ENCODE measurements at regions not wholly inside any gene's neighbourhood (a gene's known extent, or its start where the extent isn't known, plus 50 kb on each side); places are given as distances from the start of the nearest gene placed in this dataset.

DNA sequence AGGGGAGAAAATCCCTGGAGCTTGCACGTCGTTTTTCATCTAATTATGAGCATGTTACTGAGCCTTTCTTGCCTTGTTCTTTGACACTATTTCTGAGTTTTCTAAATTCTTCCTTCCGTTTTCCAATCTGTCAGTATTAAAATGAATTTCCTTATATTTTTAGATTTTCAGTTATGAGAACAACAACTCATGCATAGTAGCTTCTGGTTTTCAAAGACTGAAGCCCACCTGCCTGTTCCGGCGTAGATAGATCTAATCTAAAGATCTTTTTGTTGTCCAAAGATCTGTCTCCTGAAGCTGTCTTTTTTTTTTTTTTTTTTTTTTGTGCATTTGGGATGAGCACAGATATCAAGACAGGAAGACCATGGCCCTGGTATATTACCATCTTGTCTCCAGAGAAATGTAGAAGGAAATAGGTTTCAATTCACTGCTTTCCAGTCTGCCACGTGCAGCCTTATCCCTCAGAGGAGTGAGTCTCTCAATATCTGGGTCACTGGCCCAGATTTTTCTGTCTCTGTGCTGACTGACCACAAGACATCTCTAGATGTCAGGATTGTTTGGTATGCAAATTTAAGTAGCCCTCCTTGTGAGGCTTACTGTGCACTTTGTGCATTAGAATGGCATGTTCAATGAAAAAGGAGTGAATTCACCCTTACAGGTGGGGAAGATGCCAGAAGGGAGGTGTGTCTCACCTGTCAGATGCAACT lies 222.3 kb upstream of the TMC3 start:
- Histone ChIP-seq H3K4me3 (ENCODE audit: low read depth, low read length) (no peak overlapping the region), H3K4me1 (no peaks in the 10 kb centered on the region), H3K9me3 (peaks cover 8% of the 10 kb centered on the region; the same call in 1 of the 2 replicates), H3K36me3 (ENCODE audit: control insufficient read depth, insufficient read depth, low read length) (no peaks in the 10 kb centered on the region), H3K27me3 (replicated peaks; ENCODE audit: control insufficient read depth, insufficient read depth, low read length) (no peaks in the 10 kb centered on the region)
- DNase-seq, result no peak
- CTCF ChIA-PET, result no interaction called here
- Mint-ChIP-seq H3K36me3 (ENCODE audit: insufficient read depth, unreplicated experiment) (no peaks in the 10 kb centered on the region), H3K27me3 (ENCODE audit: insufficient read depth, unreplicated experiment) (peaks cover 2% of the 10 kb centered on the region), H3K9me3 (ENCODE audit: unreplicated experiment) (peaks cover 28% of the 10 kb centered on the region), H3K4me1 (ENCODE audit: low read depth, unreplicated experiment) (no peaks in the 10 kb centered on the region), H3K27ac (ENCODE audit: unreplicated experiment) (no peak overlapping the region), H3K4me3 (ENCODE audit: unreplicated experiment) (no peak overlapping the region)
- no TSS peak for BruUV-seq (replicated peaks)
- TF ChIP-seq, protein P1, sequence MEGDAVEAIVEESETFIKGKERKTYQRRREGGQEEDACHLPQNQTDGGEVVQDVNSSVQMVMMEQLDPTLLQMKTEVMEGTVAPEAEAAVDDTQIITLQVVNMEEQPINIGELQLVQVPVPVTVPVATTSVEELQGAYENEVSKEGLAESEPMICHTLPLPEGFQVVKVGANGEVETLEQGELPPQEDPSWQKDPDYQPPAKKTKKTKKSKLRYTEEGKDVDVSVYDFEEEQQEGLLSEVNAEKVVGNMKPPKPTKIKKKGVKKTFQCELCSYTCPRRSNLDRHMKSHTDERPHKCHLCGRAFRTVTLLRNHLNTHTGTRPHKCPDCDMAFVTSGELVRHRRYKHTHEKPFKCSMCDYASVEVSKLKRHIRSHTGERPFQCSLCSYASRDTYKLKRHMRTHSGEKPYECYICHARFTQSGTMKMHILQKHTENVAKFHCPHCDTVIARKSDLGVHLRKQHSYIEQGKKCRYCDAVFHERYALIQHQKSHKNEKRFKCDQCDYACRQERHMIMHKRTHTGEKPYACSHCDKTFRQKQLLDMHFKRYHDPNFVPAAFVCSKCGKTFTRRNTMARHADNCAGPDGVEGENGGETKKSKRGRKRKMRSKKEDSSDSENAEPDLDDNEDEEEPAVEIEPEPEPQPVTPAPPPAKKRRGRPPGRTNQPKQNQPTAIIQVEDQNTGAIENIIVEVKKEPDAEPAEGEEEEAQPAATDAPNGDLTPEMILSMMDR (IDR thresholded peaks at IDR 0.05; ENCODE audit: insufficient read depth in 1 of 2, low read depth in 1 of 2, low read length in 1 of 2, severe bottlenecking in 1 of 2, unreplicated experiment in 1 of 2), result no peak
- intact Hi-C loops (cut with micrococcal nuclease; ENCODE audit: unreplicated experiment), result no loop called here
- POLR2A ChIA-PET, result no interaction called here

DNA sequence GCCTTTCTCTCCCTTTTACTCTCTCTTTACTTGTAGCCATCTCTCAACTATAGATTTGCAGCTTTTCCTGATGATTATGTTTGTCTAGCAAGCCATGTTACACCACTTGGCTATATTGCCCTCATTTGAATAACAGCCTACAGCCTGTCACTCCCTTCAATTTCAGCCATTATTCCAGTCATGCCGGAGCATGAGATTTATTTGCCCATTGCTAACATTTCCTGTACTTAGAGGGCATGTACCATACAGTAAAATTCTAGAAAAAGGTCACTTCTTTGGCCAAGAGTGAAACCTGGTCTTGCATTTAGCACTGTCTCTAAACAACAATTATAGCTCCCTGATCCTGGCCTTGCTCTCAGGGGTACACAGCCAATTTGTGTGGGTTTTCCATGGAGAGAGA lies 221.7 kb upstream of the TMC3 start:
- Histone ChIP-seq H3K9me3 (peaks cover 5% of the 10 kb centered on the region; the same call in 1 of the 2 replicates), H3K4me3 (ENCODE audit: low read depth, low read length) (no peak overlapping the region), H3K27me3 (replicated peaks; ENCODE audit: control insufficient read depth, insufficient read depth, low read length) (no peaks in the 10 kb centered on the region), H3K36me3 (ENCODE audit: control insufficient read depth, insufficient read depth, low read length) (no peaks in the 10 kb centered on the region), H3K4me1 (no peaks in the 10 kb centered on the region)
- DNase-seq, result no peak
- no peak overlapping the region for H3K27ac Mint-ChIP-seq (ENCODE audit: unreplicated experiment)
- no peaks in the 10 kb centered on the region for H3K4me1 Mint-ChIP-seq (ENCODE audit: low read depth, unreplicated experiment)
- H3K9me3 Mint-ChIP-seq (ENCODE audit: unreplicated experiment), result peaks cover 23% of the 10 kb centered on the region
- no peaks in the 10 kb centered on the region for H3K36me3 Mint-ChIP-seq (ENCODE audit: insufficient read depth, unreplicated experiment)
- BruUV-seq (replicated peaks), result no TSS peak
- H3K4me3 Mint-ChIP-seq (ENCODE audit: unreplicated experiment), result no peak overlapping the region
- TF ChIP-seq, protein P1 (IDR thresholded peaks at IDR 0.05; ENCODE audit: insufficient read depth in 1 of 2, low read depth in 1 of 2, low read length in 1 of 2, severe bottlenecking in 1 of 2, unreplicated experiment in 1 of 2), result no peak
- ChIA-PET CTCF (no interaction called here), POLR2A (no interaction called here)
- intact Hi-C loops (cut with micrococcal nuclease; ENCODE audit: unreplicated experiment), result no loop called here
- peaks cover 2% of the 10 kb centered on the region for H3K27me3 Mint-ChIP-seq (ENCODE audit: insufficient read depth, unreplicated experiment)

DNA sequence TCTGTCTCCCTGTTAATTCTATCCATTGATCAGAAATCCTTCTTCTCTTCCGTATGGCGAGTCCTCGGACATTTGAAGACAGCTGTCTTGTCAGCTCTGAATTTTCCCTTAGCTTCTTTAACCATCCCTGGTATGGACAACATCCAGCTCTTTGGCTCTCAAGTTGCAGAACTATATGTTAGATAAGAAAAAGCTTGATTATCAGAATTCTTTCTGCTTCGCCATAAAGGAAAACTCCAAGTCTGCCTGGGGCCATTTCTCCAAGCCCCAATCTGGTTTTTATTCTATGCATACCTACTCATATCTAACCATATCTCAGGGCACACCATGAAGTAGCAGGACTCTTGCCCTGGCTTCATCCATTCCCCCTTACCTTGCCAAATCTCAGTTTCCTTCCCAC lies 215.7 kb upstream of the TMC3 start:
- Histone ChIP-seq H3K9me3 (no peaks in the 10 kb centered on the region), H3K36me3 (ENCODE audit: control insufficient read depth, insufficient read depth, low read length) (no peaks in the 10 kb centered on the region), H3K4me3 (ENCODE audit: low read depth, low read length) (no peak overlapping the region), H3K27me3 (replicated peaks; ENCODE audit: control insufficient read depth, insufficient read depth, low read length) (no peaks in the 10 kb centered on the region), H3K4me1 (no peaks in the 10 kb centered on the region)
- POLR2A ChIA-PET, result no interaction called here
- BruUV-seq (replicated peaks), result no TSS peak
- H3K27me3 Mint-ChIP-seq (ENCODE audit: insufficient read depth, unreplicated experiment), result no peaks in the 10 kb centered on the region
- DNase-seq, result no peak
- H3K9me3 Mint-ChIP-seq (ENCODE audit: unreplicated experiment), result peaks cover 10% of the 10 kb centered on the region
- no peaks in the 10 kb centered on the region for H3K4me1 Mint-ChIP-seq (ENCODE audit: low read depth, unreplicated experiment)
- CTCF ChIA-PET, result no interaction called here
- no peak overlapping the region for H3K27ac Mint-ChIP-seq (ENCODE audit: unreplicated experiment)
- no peaks in the 10 kb centered on the region for H3K36me3 Mint-ChIP-seq (ENCODE audit: insufficient read depth, unreplicated experiment)
- H3K4me3 Mint-ChIP-seq (ENCODE audit: unreplicated experiment), result no peak overlapping the region
- TF ChIP-seq, protein P1 (IDR thresholded peaks at IDR 0.05; ENCODE audit: insufficient read depth in 1 of 2, low read depth in 1 of 2, low read length in 1 of 2, severe bottlenecking in 1 of 2, unreplicated experiment in 1 of 2), result no peak
- intact Hi-C loops (cut with micrococcal nuclease; ENCODE audit: unreplicated experiment), result no loop called here
